ENCODE measurements at regions not wholly inside any gene's neighbourhood (a gene's known extent, or its start where the extent isn't known, plus 50 kb on each side); places are given as distances from the start of the nearest gene placed in this dataset.

DNA sequence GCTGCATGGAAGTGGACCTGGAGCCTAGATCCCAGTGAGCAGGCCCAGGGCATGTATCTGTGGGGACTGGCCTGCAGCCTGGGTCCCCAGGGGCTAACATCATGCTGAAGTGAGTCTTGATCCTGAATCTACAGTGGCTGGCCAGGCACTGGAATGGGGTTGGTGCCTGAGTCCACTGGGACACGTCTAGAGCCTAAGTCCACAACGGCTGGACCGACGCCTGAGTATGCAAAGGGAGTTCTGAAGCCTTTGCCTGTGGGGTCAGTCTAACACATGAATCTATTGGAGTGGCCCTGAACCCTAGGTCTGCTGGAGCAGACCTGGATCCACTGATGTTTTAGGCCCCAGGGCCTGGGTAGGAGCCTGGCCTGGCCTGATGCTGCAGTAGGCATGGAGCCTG, 665.5 kb downstream of the DCDC2C start:
- TF ChIP-seq POLR2AphosphoS5 (IDR thresholded peaks at IDR 0.05; ENCODE audit: low read depth, low read length): no peak
- no peak for TF ChIP-seq REST (IDR thresholded peaks at IDR 0.05; ENCODE audit: insufficient read depth in 1 of 2, low read depth in 2 of 2, low read length in 2 of 2)
- no peak for TF ChIP-seq TAF1 (IDR thresholded peaks at IDR 0.05; ENCODE audit: borderline replicate concordance, insufficient read depth, low read length)
- TF ChIP-seq FOXP2 (optimal IDR thresholded peaks at IDR 0.05; ENCODE audit: borderline replicate concordance, extremely low read depth, extremely low read length, insufficient read depth): no peak
- TF ChIP-seq SIN3A (IDR thresholded peaks at IDR 0.05; ENCODE audit: borderline replicate concordance, insufficient read depth, low read length): no peak

DNA sequence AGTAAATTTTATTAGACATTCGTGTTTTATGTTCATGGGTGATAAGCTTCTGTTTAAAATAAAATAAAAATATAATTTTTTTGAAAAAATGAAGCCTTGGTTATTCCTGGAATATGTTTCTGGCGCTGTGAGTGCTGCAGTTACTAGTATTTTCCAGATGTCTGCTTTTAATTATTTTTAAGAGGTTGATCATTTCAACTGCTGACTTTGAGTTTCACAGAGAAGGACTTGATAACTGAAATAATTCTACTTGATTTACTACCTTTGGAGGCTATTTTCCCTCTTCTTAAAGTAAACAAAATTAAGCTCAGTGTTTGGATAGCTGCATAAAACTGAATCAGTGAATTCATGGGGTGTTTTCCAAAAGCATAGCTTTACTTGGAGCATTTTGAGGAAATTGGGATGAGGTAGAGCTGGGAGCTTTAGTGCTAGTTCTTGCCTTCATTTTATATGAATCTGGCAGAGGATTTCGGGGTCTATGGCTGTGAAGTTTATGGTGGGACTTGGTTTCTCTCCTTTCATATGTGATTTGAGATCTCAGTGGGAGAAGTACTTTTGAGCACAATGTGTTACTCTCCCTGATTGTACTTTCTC, 666.5 kb downstream of the DCDC2C start:
- TF ChIP-seq REST (IDR thresholded peaks at IDR 0.05; ENCODE audit: insufficient read depth in 1 of 2, low read depth in 2 of 2, low read length in 2 of 2): no peak
- no peak for TF ChIP-seq TAF1 (IDR thresholded peaks at IDR 0.05; ENCODE audit: borderline replicate concordance, insufficient read depth, low read length)
- no peak for TF ChIP-seq SIN3A (IDR thresholded peaks at IDR 0.05; ENCODE audit: borderline replicate concordance, insufficient read depth, low read length)
- TF ChIP-seq POLR2AphosphoS5 (IDR thresholded peaks at IDR 0.05; ENCODE audit: low read depth, low read length): no peak
- no peak for TF ChIP-seq FOXP2 (optimal IDR thresholded peaks at IDR 0.05; ENCODE audit: borderline replicate concordance, extremely low read depth, extremely low read length, insufficient read depth)

GRCh38 chr2:4370422-4371090, 667.2 kb downstream of the DCDC2C start:
- TF ChIP-seq POLR2AphosphoS5 (IDR thresholded peaks at IDR 0.05; ENCODE audit: low read depth, low read length): no peak
- TF ChIP-seq REST (IDR thresholded peaks at IDR 0.05; ENCODE audit: insufficient read depth in 1 of 2, low read depth in 2 of 2, low read length in 2 of 2): no peak
- TF ChIP-seq FOXP2 (optimal IDR thresholded peaks at IDR 0.05; ENCODE audit: borderline replicate concordance, extremely low read depth, extremely low read length, insufficient read depth): no peak
- TF ChIP-seq TAF1 (IDR thresholded peaks at IDR 0.05; ENCODE audit: borderline replicate concordance, insufficient read depth, low read length): no peak
- no peak for TF ChIP-seq SIN3A (IDR thresholded peaks at IDR 0.05; ENCODE audit: borderline replicate concordance, insufficient read depth, low read length)

DNA sequence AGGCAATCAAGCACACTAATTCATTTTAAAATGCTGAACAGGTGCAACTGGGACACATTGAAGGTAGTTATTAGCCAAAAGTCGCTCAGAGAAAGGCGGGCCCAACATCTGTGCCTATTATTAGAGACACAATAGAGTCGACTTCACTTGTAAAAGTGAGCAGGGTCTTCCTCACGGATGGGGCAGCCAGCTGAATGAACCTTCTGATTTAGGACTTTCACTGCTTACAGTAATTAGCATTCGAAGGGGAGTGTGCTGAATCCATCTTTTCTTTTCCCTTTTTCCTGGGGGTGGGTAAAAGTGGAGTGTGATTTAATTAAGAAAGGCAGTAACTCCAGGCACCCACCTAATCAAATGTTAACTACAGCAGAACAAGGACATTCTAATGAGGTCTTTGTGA, 677.7 kb downstream of the DCDC2C start:
- TF ChIP-seq REST (IDR thresholded peaks at IDR 0.05; ENCODE audit: insufficient read depth in 1 of 2, low read depth in 2 of 2, low read length in 2 of 2) (no peak), FOXP2 (optimal IDR thresholded peaks at IDR 0.05; ENCODE audit: borderline replicate concordance, extremely low read depth, extremely low read length, insufficient read depth) (no peak), TAF1 (IDR thresholded peaks at IDR 0.05; ENCODE audit: borderline replicate concordance, insufficient read depth, low read length) (no peak), SIN3A (IDR thresholded peaks at IDR 0.05; ENCODE audit: borderline replicate concordance, insufficient read depth, low read length) (no peak), POLR2AphosphoS5 (IDR thresholded peaks at IDR 0.05; ENCODE audit: low read depth, low read length) (no peak)
